Testis (tissue), 2 donors: ENCODE measurements at regions not wholly inside any gene's neighbourhood (a gene's known extent, or its start where the extent isn't known, plus 50 kb on each side); places are given as distances from the start of the nearest gene placed in this dataset.

ENCODE experiments used
- DNase-seq: peaks from one replicate; pipeline ENCODE4 v3.0.0-alpha.2; 2019
- H3K27ac ChIP-seq, 2 donors: fragments of 200-600 bp; sonication (generic); one replicate each; pipeline ENCODE4 v1.5.1; 2019
- H3K27me3 ChIP-seq: fragments of 200-600 bp; sonication (generic); one replicate; pipeline ENCODE4 v1.5.1; 2019
- H3K36me3 ChIP-seq: fragments of 200-600 bp; sonication (generic); one replicate; pipeline ENCODE4 v1.5.1; 2017; ENCODE audit warnings: low read depth; ENCODE audit errors: missing control alignments
- H3K4me1 ChIP-seq: fragments of 200-600 bp; sonication (generic); one replicate; pipeline ENCODE4 v1.5.1; 2019
- H3K4me3 ChIP-seq, 2 donors: fragments of 200-600 bp; sonication (generic); one replicate each; pipeline ENCODE4 v1.5.1; 2017 to 2019
- H3K9me3 ChIP-seq: fragments of 200-600 bp; sonication (generic); one replicate; pipeline ENCODE4 v1.5.1; 2017
- CTCF ChIP-seq, 3 experiments: fragments of 450-650 bp in 2 of 3; fragments of 200-600 bp in 1 of 3; sonication (generic) in 1 of 3; IDR thresholded peaks; one replicate each; pipeline ENCODE4 v1.5.1; 2016 to 2019; ENCODE audit warnings: antibody characterized with exemption in 3 of 3, mild to moderate bottlenecking in 2 of 3, moderate library complexity in 1 of 3
- POLR2A ChIP-seq: fragments of 450-650 bp; IDR thresholded peaks from one replicate; pipeline ENCODE4 v1.6.1; 2017; ENCODE audit warnings: antibody characterized with exemption, mild to moderate bottlenecking, moderate library complexity
- WGBS, 2 donors: methylation state at CpG; one replicate each; pipeline ENCODE4 v1.1.5; 2018; 5-methylcytosine and 5-hydroxymethylcytosine counted together
- intact Hi-C: fragments of 100-400 bp; cut with DNase I; formaldehyde crosslinking; loops from one replicate; pipeline ENCODE4 v1.15.1; 2023; ENCODE audit warnings: low total_unique reads

- Histone ChIP-seq H3K9me3 (no peaks in the 10 kb centered on the region), H3K27me3 (no peaks in the 10 kb centered on the region), H3K4me3 (no peak overlapping the region), H3K27ac (no peak overlapping the region), H3K4me1 (peaks cover 7% of the 10 kb centered on the region), H3K36me3 (no peaks in the 10 kb centered on the region)
- no peak for DNase-seq
- intact Hi-C loops = no loop called here
- WGBS, 2 donors = 90 to 94% methylated on average over 3 of the region's 3 CpGs
- TF ChIP-seq CTCF (IDR thresholded peaks at IDR 0.05) = no peak
- TF ChIP-seq POLR2A = no peak
These were observed 362.7 kb upstream of the SULF2 start for GRCh38 chr20:48148020-48148419.

GRCh38 chr20:48147311-48147710 is 362.0 kb upstream of the SULF2 start:
- Histone ChIP-seq H3K27me3 (no peaks in the 10 kb centered on the region), H3K36me3 (no peaks in the 10 kb centered on the region), H3K9me3 (no peaks in the 10 kb centered on the region), H3K27ac (no peak overlapping the region), H3K4me1 (peaks cover 7% of the 10 kb centered on the region), H3K4me3 (no peak overlapping the region)
- 40 to 54% methylated on average over 10 of the region's 10 CpGs for WGBS, 2 donors
- peak; percentile 53 for DNase-seq
- TF ChIP-seq CTCF (IDR thresholded peaks at IDR 0.05) (no peak), POLR2A (no peak)
- intact Hi-C loops = no loop called here

- 56 to 60% methylated on average over 7 of the region's 7 CpGs for WGBS, 2 donors
- no peaks in the 10 kb centered on the region for H3K36me3 ChIP-seq
- no peak overlapping the region for H3K4me3 ChIP-seq
- no peak overlapping the region for H3K27ac ChIP-seq
- intact Hi-C loops = no loop called here
- TF ChIP-seq CTCF (IDR thresholded peaks at IDR 0.05) (no peak), POLR2A (no peak)
- DNase-seq = no peak
- H3K4me1 ChIP-seq = peaks cover 7% of the 10 kb centered on the region
- no peaks in the 10 kb centered on the region for H3K9me3 ChIP-seq
- H3K27me3 ChIP-seq = no peaks in the 10 kb centered on the region
These were observed 361.6 kb upstream of the SULF2 start for GRCh38 chr20:48146877-48147276.

GRCh38 chr20:48146308-48146707 is 361.0 kb upstream of the SULF2 start:
- no peak for DNase-seq
- WGBS, 2 donors = 69 to 70% methylated on average over 3 of the region's 3 CpGs
- H3K27ac ChIP-seq = no peak overlapping the region
- intact Hi-C loops = no loop called here
- H3K4me3 ChIP-seq = no peak overlapping the region
- no peak for TF ChIP-seq CTCF (IDR thresholded peaks at IDR 0.05)
- no peak for TF ChIP-seq POLR2A
- no peaks in the 10 kb centered on the region for H3K36me3 ChIP-seq
- peaks cover 7% of the 10 kb centered on the region for H3K4me1 ChIP-seq
- H3K9me3 ChIP-seq = no peaks in the 10 kb centered on the region
- H3K27me3 ChIP-seq = no peaks in the 10 kb centered on the region

GRCh38 chr20:48143435-48144081 is 358.3 kb upstream of the SULF2 start:
- Histone ChIP-seq H3K27ac (no peak overlapping the region), H3K4me1 (peaks cover 7% of the 10 kb centered on the region), H3K4me3 (no peak overlapping the region), H3K9me3 (no peaks in the 10 kb centered on the region), H3K36me3 (no peaks in the 10 kb centered on the region), H3K27me3 (no peaks in the 10 kb centered on the region)
- intact Hi-C loops = no loop called here
- DNase-seq = no peak
- no peak for TF ChIP-seq POLR2A
- no peak for TF ChIP-seq CTCF (IDR thresholded peaks at IDR 0.05)
- WGBS, 2 donors = 88 to 90% methylated on average over 10 of the region's 10 CpGs
